Panc1 (cell line): ENCODE measurements at regions not wholly inside any gene's neighbourhood (a gene's known extent, or its start where the extent isn't known, plus 50 kb on each side); places are given as distances from the start of the nearest gene placed in this dataset.

Source experiments
- ATAC-seq: fragments of 200-7000 bp; cut with Tn5 transposase; 2 replicates; pipeline ENCODE4 v1.9.1; 2020; ENCODE audit warnings: mild to moderate bottlenecking, moderate library complexity
- BruUV-seq: library from RNA; stranded (reverse); fragments of 400-500 nt; replicated peaks from 2 replicates; lab custom pipeline; 2021; lab: Mats Ljungman, UMichigan
- CTCF ChIA-PET: fragments of 300-600 bp; sonication (Branson Sonifier 250); formaldehyde crosslinking; loops from one replicate; lab custom pipeline; 2022; ENCODE audit warnings: antibody characterized with exemption; lab: Charles Lee
- POLR2A ChIA-PET: fragments of 300-600 bp; sonication (Branson Sonifier 250); formaldehyde crosslinking; loops from one replicate; lab custom pipeline; 2022; ENCODE audit warnings: antibody characterized with exemption; lab: Charles Lee
- DNase-seq: peaks from one replicate; pipeline ENCODE4 v3.0.0-alpha.2; 2010; ENCODE audit warnings: low read depth, low spot score
- H3K27ac ChIP-seq: 2 replicates; pipeline ENCODE4 v1.5.1; 2011; ENCODE audit warnings: mild to moderate bottlenecking, low read length, inconsistent platforms
- H3K27me3 ChIP-seq: fragments of 200-500 bp; sonication (Bioruptor generic); 2 replicates; pipeline ENCODE4 v1.6.0; 2014; ENCODE audit warnings: low read length, inconsistent platforms; ENCODE audit not compliant: control insufficient read depth, insufficient read depth
- H3K36me3 ChIP-seq: fragments of 200-500 bp; sonication (Bioruptor generic); 2 replicates; pipeline ENCODE4 v1.5.1; 2014; ENCODE audit warnings: inconsistent platforms, mild to moderate bottlenecking, low read length, moderate library complexity; ENCODE audit not compliant: control insufficient read depth, insufficient read depth
- H3K4me1 ChIP-seq: 2 replicates; pipeline ENCODE4 v1.5.1; 2011; ENCODE audit warnings: inconsistent platforms, mild to moderate bottlenecking, low read length, moderate library complexity; ENCODE audit not compliant: control insufficient read depth, insufficient read depth
- H3K4me3 ChIP-seq, 2 experiments: 2 replicates each; pipeline ENCODE4 v1.5.1; 2011 to 2012; ENCODE audit warnings: low read depth in 2 of 2, low read length in 2 of 2, mild to moderate bottlenecking in 2 of 2, inconsistent platforms in 1 of 2, moderate library complexity in 1 of 2
- H3K9me3 ChIP-seq: fragments of 200-500 bp; sonication (Bioruptor generic); 2 replicates; pipeline ENCODE4 v1.5.1; 2014; ENCODE audit warnings: low read depth, mild to moderate bottlenecking, inconsistent platforms, low read length, moderate library complexity; ENCODE audit not compliant: control insufficient read depth, insufficient read depth
- CTCF ChIP-seq: fragments of 450-650 bp; IDR thresholded peaks from 2 replicates; pipeline ENCODE4 v1.5.1; 2017; ENCODE audit warnings: mild to moderate bottlenecking
- POLR2AphosphoS5 ChIP-seq: IDR thresholded peaks from 2 replicates; pipeline ENCODE4 v1.6.1; 2012; ENCODE audit warnings: mild to moderate bottlenecking, low read depth, low read length, moderate library complexity
- REST ChIP-seq, 2 experiments: IDR thresholded peaks; 2 replicates each; pipeline ENCODE4 v1.6.1; 2011 to 2012; ENCODE audit warnings: low read depth in 2 of 2, control low read depth in 1 of 2, low read length in 1 of 2, mild to moderate bottlenecking in 1 of 2, moderate library complexity in 1 of 2; ENCODE audit not compliant: insufficient read depth in 1 of 2
- SIN3A ChIP-seq: IDR thresholded peaks from 2 replicates; pipeline ENCODE4 v1.6.1; 2012; ENCODE audit warnings: low read depth, mild to moderate bottlenecking, low read length, moderate library complexity, borderline replicate concordance; ENCODE audit not compliant: insufficient read depth
- TCF7L2 ChIP-seq: IDR thresholded peaks from 2 replicates; pipeline ENCODE4 v1.6.1; 2011; ENCODE audit warnings: mild to moderate bottlenecking, low read depth, low read length, inconsistent platforms
- in situ Hi-C: cut with HindIII; loops from 2 replicates; pipeline ENCODE4 v1.10.0; 2016; ENCODE audit warnings: low sequenced_read_pairs, low pct_unique_long_range_greater_than_20kb
- intact Hi-C: fragments of 100-400 bp; cut with micrococcal nuclease; formaldehyde crosslinking; loops from one replicate; pipeline ENCODE4 v1.10.0; 2022; ENCODE audit not compliant: unreplicated experiment

- TF ChIP-seq TCF7L2 (no peak), REST (IDR thresholded peaks at IDR 0.05; ENCODE audit: insufficient read depth in 1 of 2, low read depth in 2 of 2, low read length in 1 of 2) (no peak), SIN3A (no peak), CTCF (no peak), POLR2AphosphoS5 (no peak)
- Histone ChIP-seq H3K4me1 (no peaks in the 10 kb centered on the region), H3K27ac (no peak overlapping the region), H3K27me3 (no peaks in the 10 kb centered on the region), H3K4me3 (no peak overlapping the region), H3K9me3 (no peaks in the 10 kb centered on the region), H3K36me3 (no peaks in the 10 kb centered on the region)
- no peak for DNase-seq
- ATAC-seq, result no peak
- ChIA-PET POLR2A (no interaction called here), CTCF (no interaction called here)
- BruUV-seq, result no TSS peak
- in situ Hi-C loops, result no loop called here
- intact Hi-C loops, result no loop called here
Observed at GRCh38 chr11:70799386-70799785, 401.1 kb downstream of the CTTN start.

- POLR2A ChIA-PET, result interaction anchor here (0.6 kb wide), 1 partner anchor 211 kb away, joined by 3 read pairs; no protein-coding TSS in a partner anchor
- ATAC-seq, result no peak
- Histone ChIP-seq H3K27me3 (no peaks in the 10 kb centered on the region), H3K9me3 (no peaks in the 10 kb centered on the region), H3K4me1 (no peaks in the 10 kb centered on the region), H3K27ac (no peak overlapping the region), H3K36me3 (no peaks in the 10 kb centered on the region), H3K4me3 (no peak overlapping the region)
- intact Hi-C loops (no loop called here), in situ Hi-C loops (no loop called here)
- DNase-seq, result no peak
- TF ChIP-seq SIN3A, result no peak
- no peak for TF ChIP-seq TCF7L2
- TF ChIP-seq CTCF, result no peak
- TF ChIP-seq POLR2AphosphoS5, result no peak
- no peak for TF ChIP-seq REST (IDR thresholded peaks at IDR 0.05; ENCODE audit: insufficient read depth in 1 of 2, low read depth in 2 of 2, low read length in 1 of 2)
- CTCF ChIA-PET, result no interaction called here
- no TSS peak for BruUV-seq
Observed at GRCh38 chr11:70802185-70802584, 403.9 kb downstream of the CTTN start.
